ENCODE measurements at regions not wholly inside any gene's neighbourhood (a gene's known extent, or its start where the extent isn't known, plus 50 kb on each side); places are given as distances from the start of the nearest gene placed in this dataset.

DNA sequence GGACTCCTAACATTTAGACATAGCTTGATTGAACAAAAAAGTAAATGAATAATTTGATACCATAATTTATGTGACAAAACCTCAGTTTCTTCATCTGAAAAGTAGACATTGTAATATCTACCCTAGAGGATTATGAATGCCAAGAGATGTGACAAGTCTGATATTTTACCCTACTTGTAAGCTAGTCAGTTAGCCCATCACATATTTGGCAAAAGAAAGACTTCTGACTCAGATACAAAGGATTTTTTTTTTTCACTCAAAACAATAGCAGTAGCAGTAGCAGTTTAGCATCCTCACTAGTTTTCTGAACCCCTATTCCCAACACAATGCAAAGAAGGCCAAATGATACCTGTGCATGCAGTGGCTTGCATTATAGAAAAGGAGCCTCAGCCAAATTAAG is 377.3 kb upstream of the E2F7 start:
- TF ChIP-seq TCF7L2 (IDR thresholded peaks at IDR 0.05; ENCODE audit: low read depth, low read length) = no peak
- no peak for TF ChIP-seq SIN3A (IDR thresholded peaks at IDR 0.05; ENCODE audit: borderline replicate concordance, insufficient read depth, low read depth, low read length)

All from Panc1 (cell line).